ENCODE measurements at regions not wholly inside any gene's neighbourhood (a gene's known extent, or its start where the extent isn't known, plus 50 kb on each side); places are given as distances from the start of the nearest gene placed in this dataset.

DNA sequence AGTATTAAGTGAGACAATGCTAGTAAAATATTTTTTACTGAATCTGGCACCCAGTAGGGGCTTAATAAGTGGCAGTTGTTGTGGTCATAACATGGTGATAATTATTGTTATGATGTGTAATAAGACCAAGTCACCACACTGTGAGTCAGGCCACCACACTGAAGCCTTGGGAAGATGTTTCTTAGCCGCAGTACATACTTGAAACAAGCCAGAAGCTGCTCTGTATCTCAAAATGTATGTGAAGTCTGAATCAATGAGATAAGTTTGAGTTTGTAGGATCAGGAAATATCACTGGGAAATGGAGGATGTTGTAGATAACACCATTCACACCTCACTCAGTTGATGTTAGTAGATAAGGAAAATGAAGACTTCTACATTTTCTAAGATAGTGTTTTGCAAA lies 51.3 kb upstream of the PTPN3 start:
- H3K4me3 ChIP-seq (ENCODE audit: low read depth, low read length) = no peak overlapping the region
- DNase-seq (ENCODE audit: low read depth) = no peak
- in situ Hi-C loops (cut with HindIII; ENCODE audit: low sequenced_read_pairs) = no loop called here
- TF ChIP-seq, protein P1, sequence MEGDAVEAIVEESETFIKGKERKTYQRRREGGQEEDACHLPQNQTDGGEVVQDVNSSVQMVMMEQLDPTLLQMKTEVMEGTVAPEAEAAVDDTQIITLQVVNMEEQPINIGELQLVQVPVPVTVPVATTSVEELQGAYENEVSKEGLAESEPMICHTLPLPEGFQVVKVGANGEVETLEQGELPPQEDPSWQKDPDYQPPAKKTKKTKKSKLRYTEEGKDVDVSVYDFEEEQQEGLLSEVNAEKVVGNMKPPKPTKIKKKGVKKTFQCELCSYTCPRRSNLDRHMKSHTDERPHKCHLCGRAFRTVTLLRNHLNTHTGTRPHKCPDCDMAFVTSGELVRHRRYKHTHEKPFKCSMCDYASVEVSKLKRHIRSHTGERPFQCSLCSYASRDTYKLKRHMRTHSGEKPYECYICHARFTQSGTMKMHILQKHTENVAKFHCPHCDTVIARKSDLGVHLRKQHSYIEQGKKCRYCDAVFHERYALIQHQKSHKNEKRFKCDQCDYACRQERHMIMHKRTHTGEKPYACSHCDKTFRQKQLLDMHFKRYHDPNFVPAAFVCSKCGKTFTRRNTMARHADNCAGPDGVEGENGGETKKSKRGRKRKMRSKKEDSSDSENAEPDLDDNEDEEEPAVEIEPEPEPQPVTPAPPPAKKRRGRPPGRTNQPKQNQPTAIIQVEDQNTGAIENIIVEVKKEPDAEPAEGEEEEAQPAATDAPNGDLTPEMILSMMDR (IDR thresholded peaks at IDR 0.05; ENCODE audit: low read depth, low read length, missing control alignments) = no peak

GRCh38 chr9:109551651-109552050 lies 53.5 kb upstream of the PTPN3 start:
- TF ChIP-seq, protein P1 (IDR thresholded peaks at IDR 0.05; ENCODE audit: low read depth, low read length, missing control alignments) = no peak
- no peak overlapping the region for H3K4me3 ChIP-seq (ENCODE audit: low read depth, low read length)
- in situ Hi-C loops (cut with HindIII; ENCODE audit: low sequenced_read_pairs) = no loop called here
- no peak for DNase-seq (ENCODE audit: low read depth)

DNA sequence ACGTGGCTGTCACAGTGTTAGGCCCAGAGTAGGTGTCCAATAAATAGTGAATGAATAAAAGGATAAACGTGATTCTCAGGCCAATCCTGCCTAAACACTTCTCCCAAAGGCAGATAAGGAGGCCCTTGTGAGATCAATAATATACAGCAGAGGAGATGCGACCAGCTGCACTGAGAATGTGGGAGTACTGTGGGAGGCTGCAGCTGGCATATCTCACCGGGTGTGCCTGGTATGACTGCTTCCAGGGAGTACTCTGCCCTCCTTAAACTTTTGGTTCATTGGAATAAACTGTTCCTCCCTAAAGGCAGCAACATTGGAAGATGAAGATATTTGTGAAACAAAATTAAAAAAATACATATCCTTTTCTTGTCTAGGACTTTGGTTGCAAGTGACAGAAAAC lies 57.1 kb upstream of the PTPN3 start:
- in situ Hi-C loops (cut with HindIII; ENCODE audit: low sequenced_read_pairs) = no loop called here
- TF ChIP-seq, protein P1 (IDR thresholded peaks at IDR 0.05; ENCODE audit: low read depth, low read length, missing control alignments) = no peak
- DNase-seq (ENCODE audit: low read depth) = no peak
- no peak overlapping the region for H3K4me3 ChIP-seq (ENCODE audit: low read depth, low read length)

DNA sequence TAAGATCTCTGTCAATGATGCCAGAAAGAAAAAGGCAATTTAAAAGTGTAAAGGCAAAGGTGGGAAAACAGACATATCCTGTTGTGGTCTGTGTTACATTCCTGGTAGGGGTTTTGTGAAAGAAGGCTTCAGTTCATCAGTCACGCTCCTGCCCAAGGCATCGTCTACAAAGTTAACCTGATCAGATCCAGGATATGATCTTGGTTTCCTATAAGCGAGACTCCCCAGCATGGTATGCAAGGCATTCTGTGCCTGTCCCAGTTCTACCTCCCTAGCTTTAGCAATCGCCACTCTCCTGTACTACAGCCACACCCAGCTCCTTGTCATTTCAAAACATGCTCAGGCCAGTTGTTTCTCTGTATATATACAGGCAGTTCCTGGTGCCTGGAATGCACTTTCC lies 58.0 kb upstream of the PTPN3 start:
- DNase-seq (ENCODE audit: low read depth) = no peak
- in situ Hi-C loops (cut with HindIII; ENCODE audit: low sequenced_read_pairs) = no loop called here
- TF ChIP-seq, protein P1 (IDR thresholded peaks at IDR 0.05; ENCODE audit: low read depth, low read length, missing control alignments) = no peak
- H3K4me3 ChIP-seq (ENCODE audit: low read depth, low read length) = no peak overlapping the region

DNA sequence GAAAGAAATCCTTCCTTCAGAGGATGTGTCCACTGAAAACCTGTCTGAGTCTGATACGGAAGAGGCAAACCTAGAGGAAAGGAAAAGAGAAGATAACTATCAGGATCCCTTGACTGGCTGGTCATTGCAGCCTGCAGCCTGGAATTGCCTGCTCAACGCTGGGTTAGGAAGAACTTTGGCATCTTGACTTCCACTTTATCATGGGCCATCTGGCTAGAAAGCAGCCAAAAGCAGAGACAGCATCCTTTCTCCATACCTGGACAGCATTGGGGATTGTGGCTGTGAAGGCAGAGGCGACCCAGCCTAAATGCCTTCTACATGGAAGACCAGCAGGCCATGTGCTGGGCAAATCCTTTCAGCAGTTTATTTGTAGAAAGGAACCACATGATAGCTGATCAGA lies 58.7 kb upstream of the PTPN3 start:
- no peak overlapping the region for H3K4me3 ChIP-seq (ENCODE audit: low read depth, low read length)
- no peak for DNase-seq (ENCODE audit: low read depth)
- in situ Hi-C loops (cut with HindIII; ENCODE audit: low sequenced_read_pairs) = no loop called here
- TF ChIP-seq, protein P1 (IDR thresholded peaks at IDR 0.05; ENCODE audit: low read depth, low read length, missing control alignments) = no peak

- in situ Hi-C loops (cut with HindIII; ENCODE audit: low sequenced_read_pairs) = no loop called here
- TF ChIP-seq, protein P1 (IDR thresholded peaks at IDR 0.05; ENCODE audit: low read depth, low read length, missing control alignments) = no peak
- no peak for DNase-seq (ENCODE audit: low read depth)
These were observed 59.4 kb upstream of the PTPN3 start for GRCh38 chr9:109557481-109557880.

DNA sequence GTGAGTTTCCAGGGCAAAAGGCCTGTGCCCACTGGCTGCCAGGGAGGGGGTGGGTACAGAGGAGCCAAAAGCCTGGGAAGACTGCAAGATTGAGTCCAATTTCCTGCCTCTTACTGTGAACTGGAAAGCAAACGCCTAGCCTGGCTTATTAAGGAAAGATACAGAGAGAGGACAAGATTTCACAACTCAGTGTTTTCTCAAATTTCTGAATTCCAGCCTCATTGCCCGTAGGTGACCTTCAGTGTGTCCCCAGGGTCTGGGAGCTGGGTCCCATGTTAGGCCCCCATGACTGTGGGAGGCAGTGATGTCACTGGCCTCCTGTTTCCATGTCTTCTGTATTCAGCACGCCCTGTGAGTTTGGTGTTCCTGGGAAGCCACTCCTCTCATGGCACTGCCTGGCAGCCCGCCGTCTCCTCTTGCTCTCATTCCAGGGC lies 60.6 kb upstream of the PTPN3 start:
- DNase-seq (ENCODE audit: low read depth) = no peak
- no peak overlapping the region for H3K4me3 ChIP-seq (ENCODE audit: low read depth, low read length)
- TF ChIP-seq, protein P1 (IDR thresholded peaks at IDR 0.05; ENCODE audit: low read depth, low read length, missing control alignments) = no peak
- in situ Hi-C loops (cut with HindIII; ENCODE audit: low sequenced_read_pairs) = no loop called here

More at GRCh38 chr9:109557481-109557880, 59.4 kb upstream of the PTPN3 start:
- H3K4me3 ChIP-seq (ENCODE audit: low read depth, low read length) = no peak overlapping the region
